ENCODE measurements at regions not wholly inside any gene's neighbourhood (a gene's known extent, or its start where the extent isn't known, plus 50 kb on each side); places are given as distances from the start of the nearest gene placed in this dataset.

GRCh38 chr14:97993508-97994019, 1196.4 kb downstream of the VRK1 start:
- DNase-seq = no peak

GRCh38 chr14:97994020-97994531, 1196.9 kb downstream of the VRK1 start:
- no peak for DNase-seq

GRCh38 chr14:97995038-97995437, 1197.9 kb downstream of the VRK1 start:
- DNase-seq = no peak

- no peak for DNase-seq
These were observed 1198.3 kb downstream of the VRK1 start for GRCh38 chr14:97995531-97995930.

- no peak for DNase-seq
These were observed 1208.8 kb downstream of the VRK1 start for GRCh38 chr14:98006008-98006407.

- DNase-seq = no peak
These were observed 1211.4 kb downstream of the VRK1 start for GRCh38 chr14:98008381-98009113.

- peak; percentile 70 for DNase-seq
These were observed 1212.0 kb downstream of the VRK1 start for GRCh38 chr14:98009177-98009576.

GRCh38 chr14:98010784-98011183, 1213.6 kb downstream of the VRK1 start:
- DNase-seq = no peak

- no peak for DNase-seq
These were observed 1217.9 kb downstream of the VRK1 start for GRCh38 chr14:98014851-98015615.

GRCh38 chr14:98015921-98016320, 1218.7 kb downstream of the VRK1 start:
- no peak for DNase-seq

- DNase-seq = no peak
These were observed 1221.4 kb downstream of the VRK1 start for GRCh38 chr14:98018628-98019027.

GRCh38 chr14:98022541-98023520, 1225.6 kb downstream of the VRK1 start:
- DNase-seq = no peak

- DNase-seq = no peak
These were observed 1231.0 kb downstream of the VRK1 start for GRCh38 chr14:98028162-98028561.

- DNase-seq = no peak
These were observed 1236.6 kb downstream of the BCL11B start for GRCh38 chr14:98035396-98035795.

- DNase-seq = no peak
These were observed 1234.2 kb downstream of the BCL11B start for GRCh38 chr14:98037831-98038230.

- DNase-seq = no peak
These were observed 1215.1 kb downstream of the BCL11B start for GRCh38 chr14:98056946-98057345.

- DNase-seq = no peak
These were observed 1212.9 kb downstream of the BCL11B start for GRCh38 chr14:98059106-98059505.

GRCh38 chr14:98062083-98062482, 1209.9 kb downstream of the BCL11B start:
- no peak for DNase-seq

GRCh38 chr14:98069712-98070171, 1202.3 kb downstream of the BCL11B start:
- DNase-seq = no peak

GRCh38 chr14:98070536-98070935, 1201.5 kb downstream of the BCL11B start:
- DNase-seq = peak; percentile 20

- no peak for DNase-seq
These were observed 1197.9 kb downstream of the BCL11B start for GRCh38 chr14:98074111-98074510.

GRCh38 chr14:98077176-98077575, 1194.8 kb downstream of the BCL11B start:
- DNase-seq = no peak

- DNase-seq = no peak
These were observed 1189.2 kb downstream of the BCL11B start for GRCh38 chr14:98082833-98083232.
